GM18505 (cell line): ENCODE measurements at regions not wholly inside any gene's neighbourhood (a gene's known extent, or its start where the extent isn't known, plus 50 kb on each side); places are given as distances from the start of the nearest gene placed in this dataset.

ENCODE experiments used
- ATAC-seq: cut with Tn5 transposase; IDR thresholded peaks from one replicate; pipeline ENCODE4 v1.9.1; 2021; ENCODE audit not compliant: unreplicated experiment
- POLR2A ChIP-seq: IDR thresholded peaks from 4 replicates; pipeline ENCODE4 v1.6.1; 2011; ENCODE audit warnings: borderline replicate concordance; ENCODE audit not compliant: insufficient read depth, insufficient read length; ENCODE audit errors: extremely low read depth

DNA sequence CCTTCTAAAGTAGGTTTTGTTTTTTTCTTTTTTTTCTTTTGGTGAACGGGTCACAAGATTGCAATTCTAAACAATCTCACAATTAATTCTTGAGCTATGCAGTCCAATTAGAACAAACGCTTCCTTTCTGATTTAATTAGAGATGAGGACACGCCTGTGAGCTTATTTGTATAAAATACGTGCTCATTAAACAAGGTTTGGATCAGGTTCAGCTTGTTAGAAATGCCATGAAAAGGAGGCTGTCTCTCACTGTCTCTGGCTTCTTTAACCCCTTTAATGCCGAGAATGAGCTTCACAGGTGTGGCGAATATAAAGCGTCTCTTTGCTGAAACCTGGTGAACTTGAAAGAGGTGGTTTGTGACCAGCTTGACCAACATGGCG, 191.8 kb downstream of the GAS1 start:
- no peak for TF ChIP-seq POLR2A
- ATAC-seq: no peak

- no peak for TF ChIP-seq POLR2A
- no peak for ATAC-seq
Measured at GRCh38 chr9:86754581-86755560, 192.4 kb downstream of the GAS1 start.

- ATAC-seq: no peak
Measured at GRCh38 chr9:86753836-86754235, 193.5 kb downstream of the GAS1 start.

DNA sequence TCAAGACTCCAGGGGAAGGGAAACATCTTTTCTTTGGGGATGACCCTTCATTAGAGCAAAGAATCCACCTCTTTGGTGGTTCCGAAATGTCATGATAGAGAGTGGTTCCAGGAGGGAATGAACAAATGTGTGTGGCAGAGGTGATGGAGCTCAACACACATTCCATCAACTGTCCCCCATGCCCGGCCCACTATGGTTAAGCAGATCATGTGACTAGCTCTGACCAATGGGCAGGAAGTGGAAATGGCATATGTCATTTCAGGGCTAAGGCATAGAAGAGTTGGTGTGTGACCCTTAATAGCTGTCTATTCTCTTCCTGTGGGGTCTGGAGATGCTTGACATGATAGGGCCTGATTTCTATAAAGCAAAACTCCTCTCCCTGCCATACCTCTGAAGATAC, 194.6 kb downstream of the GAS1 start:
- no peak for TF ChIP-seq POLR2A
- ATAC-seq: no peak

More at GRCh38 chr9:86753836-86754235, 193.5 kb downstream of the GAS1 start:
- TF ChIP-seq POLR2A: no peak

- no peak for TF ChIP-seq POLR2A
- no peak for ATAC-seq
Measured at GRCh38 chr9:86751956-86752355, 195.3 kb downstream of the GAS1 start.

DNA sequence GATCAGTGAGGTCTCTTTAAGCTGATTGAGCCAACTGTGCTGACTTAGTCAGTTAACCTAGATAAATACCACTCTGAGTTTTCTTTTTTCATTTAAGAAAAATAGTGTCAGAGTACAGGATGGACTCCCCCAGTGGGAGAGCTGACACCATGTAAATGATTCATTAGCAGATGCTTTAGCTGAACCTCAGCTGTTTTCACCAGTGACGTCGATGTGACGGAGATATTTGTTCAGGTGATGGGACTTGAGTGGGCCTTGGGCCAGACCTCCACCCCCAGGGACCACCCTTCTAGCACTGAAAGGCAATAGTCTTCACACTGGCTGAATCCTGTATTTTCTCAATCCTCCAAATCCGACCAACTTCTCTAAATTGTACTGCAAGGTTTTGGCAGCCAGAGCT, 196.1 kb downstream of the GAS1 start:
- TF ChIP-seq POLR2A: no peak
- ATAC-seq: no peak

DNA sequence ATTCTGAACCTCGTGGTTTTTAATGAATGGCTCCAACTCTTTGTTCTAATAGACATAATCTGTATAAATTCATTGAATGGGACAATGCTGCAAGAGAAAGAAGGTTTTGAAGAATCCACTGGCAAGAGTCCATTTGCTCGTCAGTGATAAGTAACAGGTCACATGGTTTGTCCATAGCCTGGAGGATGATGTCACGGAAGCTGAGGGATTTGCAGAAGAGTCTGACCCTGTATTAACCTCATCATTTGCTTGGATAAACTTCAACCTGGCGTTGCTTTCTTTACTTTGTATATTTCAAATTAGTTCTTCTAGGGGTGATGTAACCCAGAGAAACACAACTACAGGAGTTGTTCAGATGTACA, 197.4 kb downstream of the GAS1 start:
- no peak for TF ChIP-seq POLR2A
- ATAC-seq: no peak

DNA sequence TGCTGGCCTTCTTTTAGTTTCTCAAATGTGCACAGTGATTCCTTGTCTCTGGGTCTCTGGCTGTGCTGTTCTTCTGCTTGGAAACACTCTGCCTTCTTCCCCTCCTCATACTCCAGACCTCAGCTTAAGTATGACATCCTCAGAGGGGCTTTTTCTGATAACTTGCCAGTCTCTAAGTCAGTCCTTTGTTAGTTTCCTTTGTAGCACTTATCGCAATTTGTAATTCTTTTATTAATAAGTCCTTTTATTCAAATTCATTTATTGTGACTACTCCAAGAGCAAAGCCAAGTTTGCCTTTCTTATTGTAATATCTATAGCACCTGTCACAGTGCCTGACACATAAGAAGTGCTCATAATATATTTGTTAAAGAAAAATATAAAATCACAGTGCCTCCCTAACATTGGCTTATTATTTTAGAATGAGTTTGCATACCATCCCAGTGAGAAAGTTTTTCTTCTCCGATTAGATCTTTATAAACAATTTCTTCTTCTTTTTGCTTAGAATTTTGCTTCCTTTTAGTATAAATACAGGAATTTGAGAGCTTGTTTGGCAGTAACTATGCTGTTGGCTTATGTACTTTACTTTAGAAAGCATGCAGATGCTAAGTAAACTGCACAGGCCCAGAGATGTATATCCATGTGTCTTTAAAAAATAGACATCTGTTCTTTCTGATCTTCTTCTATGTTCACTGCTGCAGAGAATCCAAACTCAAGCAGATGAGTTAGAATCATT, 198.0 kb downstream of the GAS1 start:
- TF ChIP-seq POLR2A: no peak
- ATAC-seq: no peak

- no peak for TF ChIP-seq POLR2A
- ATAC-seq: no peak
Measured at GRCh38 chr9:86747711-86748110, 199.6 kb downstream of the GAS1 start.

- ATAC-seq: no peak
- no peak for TF ChIP-seq POLR2A
Measured at GRCh38 chr9:86741311-86742208, 205.7 kb downstream of the GAS1 start.

- no peak for ATAC-seq
- TF ChIP-seq POLR2A: no peak
Measured at GRCh38 chr9:86735772-86736458, 211.4 kb downstream of the GAS1 start.

DNA sequence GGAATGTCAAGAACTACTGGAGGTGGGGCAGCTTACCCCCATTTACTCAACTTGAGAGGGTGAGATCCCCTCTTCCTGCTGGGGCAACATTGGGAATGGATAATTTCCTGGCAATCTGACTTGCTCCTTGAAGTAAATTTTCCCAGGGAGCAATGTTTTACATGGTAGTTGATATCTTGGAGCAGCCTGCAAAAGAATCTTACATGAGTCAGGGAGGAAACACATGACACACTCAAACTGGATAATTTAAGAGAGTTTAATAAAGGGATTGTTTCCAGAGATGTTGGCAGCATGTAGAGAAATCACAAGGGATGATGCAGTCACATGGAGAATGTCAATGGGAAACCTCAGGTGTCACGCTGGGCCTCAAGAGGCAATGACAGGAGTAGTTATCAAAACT, 212.5 kb downstream of the GAS1 start:
- TF ChIP-seq POLR2A: no peak
- ATAC-seq: no peak
